Retinal pigment epithelial cell (primary cell): ENCODE measurements at regions not wholly inside any gene's neighbourhood (a gene's known extent, or its start where the extent isn't known, plus 50 kb on each side); places are given as distances from the start of the nearest gene placed in this dataset.

Source experiments
- DNase-seq: peaks from one replicate; pipeline ENCODE4 v3.0.0-alpha.2; 2010; ENCODE audit warnings: low read depth
- H3K4me3 ChIP-seq: 2 replicates; pipeline ENCODE4 v1.5.1; 2011; ENCODE audit warnings: mild to moderate bottlenecking, low read length, control low read depth, moderate library complexity
- CTCF ChIP-seq: conservative IDR thresholded peaks from 2 replicates; pipeline ENCODE4 v1.5.1; 2011; ENCODE audit warnings: low read depth, low read length, control low read depth, inconsistent platforms

- TF ChIP-seq CTCF = no peak
- DNase-seq = no peak
- no peak overlapping the region for H3K4me3 ChIP-seq
Measured at GRCh38 chr6:94600636-94601035, 976.7 kb upstream of the MANEA start.

GRCh38 chr6:94597487-94597886, 979.8 kb upstream of the MANEA start:
- H3K4me3 ChIP-seq = no peak overlapping the region
- TF ChIP-seq CTCF = no peak
- no peak for DNase-seq

- no peak for TF ChIP-seq CTCF
- DNase-seq = no peak
- H3K4me3 ChIP-seq = no peak overlapping the region
Measured at GRCh38 chr6:94590416-94590815, 986.9 kb upstream of the MANEA start.

GRCh38 chr6:94588301-94588700, 989.0 kb upstream of the MANEA start:
- H3K4me3 ChIP-seq = no peak overlapping the region
- no peak for DNase-seq
- no peak for TF ChIP-seq CTCF

- TF ChIP-seq CTCF = no peak
- no peak for DNase-seq
- no peak overlapping the region for H3K4me3 ChIP-seq
Measured at GRCh38 chr6:94584211-94584610, 993.1 kb upstream of the MANEA start.

- TF ChIP-seq CTCF = no peak
- DNase-seq = no peak
- no peak overlapping the region for H3K4me3 ChIP-seq
Measured at GRCh38 chr6:94570581-94570980, 1006.8 kb upstream of the MANEA start.

GRCh38 chr6:94562846-94563245, 1014.5 kb upstream of the MANEA start:
- no peak for TF ChIP-seq CTCF
- no peak for DNase-seq
- no peak overlapping the region for H3K4me3 ChIP-seq
